Esophagus muscularis mucosa (tissue), 4 donors: ENCODE measurements at regions not wholly inside any gene's neighbourhood (a gene's known extent, or its start where the extent isn't known, plus 50 kb on each side); places are given as distances from the start of the nearest gene placed in this dataset.

ENCODE experiments used
- EP300 ChIP-seq: sonication (generic); formaldehyde crosslinking; IDR thresholded peaks from one replicate; pipeline ENCODE4 v1.6.1; 2017; ENCODE audit warnings: antibody characterized with exemption
- POLR2AphosphoS5 ChIP-seq, 2 donors: sonication (generic); formaldehyde crosslinking; IDR thresholded peaks; one replicate each; pipeline ENCODE4 v1.6.1; 2017; ENCODE audit warnings: antibody characterized with exemption in 2 of 2
- TF ChIP-seq, protein P1 (sequence below), 3 experiments: fragments of 200-600 bp in 2 of 3; fragments of 450-650 bp in 1 of 3; sonication (generic) in 2 of 3; IDR thresholded peaks; one replicate each; pipeline ENCODE4 v1.5.1; 2017 to 2019; ENCODE audit warnings: antibody characterized with exemption in 3 of 3, mild to moderate bottlenecking in 2 of 3, moderate library complexity in 1 of 3

DNA sequence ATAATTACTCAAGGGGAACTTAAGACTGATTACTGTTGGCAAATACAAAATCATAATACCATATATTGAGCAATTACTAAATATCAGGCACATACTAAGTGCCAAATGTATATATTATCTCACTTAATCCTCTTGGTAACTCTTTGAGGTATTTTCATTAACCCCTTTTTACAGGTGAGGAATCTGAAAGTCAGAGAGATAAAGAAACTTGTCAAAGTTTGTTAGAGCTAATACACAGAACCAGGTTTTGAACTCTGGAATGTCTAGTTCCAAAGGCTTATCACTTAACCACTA lies 80.3 kb downstream of the LLPH start:
- TF ChIP-seq, protein P1, sequence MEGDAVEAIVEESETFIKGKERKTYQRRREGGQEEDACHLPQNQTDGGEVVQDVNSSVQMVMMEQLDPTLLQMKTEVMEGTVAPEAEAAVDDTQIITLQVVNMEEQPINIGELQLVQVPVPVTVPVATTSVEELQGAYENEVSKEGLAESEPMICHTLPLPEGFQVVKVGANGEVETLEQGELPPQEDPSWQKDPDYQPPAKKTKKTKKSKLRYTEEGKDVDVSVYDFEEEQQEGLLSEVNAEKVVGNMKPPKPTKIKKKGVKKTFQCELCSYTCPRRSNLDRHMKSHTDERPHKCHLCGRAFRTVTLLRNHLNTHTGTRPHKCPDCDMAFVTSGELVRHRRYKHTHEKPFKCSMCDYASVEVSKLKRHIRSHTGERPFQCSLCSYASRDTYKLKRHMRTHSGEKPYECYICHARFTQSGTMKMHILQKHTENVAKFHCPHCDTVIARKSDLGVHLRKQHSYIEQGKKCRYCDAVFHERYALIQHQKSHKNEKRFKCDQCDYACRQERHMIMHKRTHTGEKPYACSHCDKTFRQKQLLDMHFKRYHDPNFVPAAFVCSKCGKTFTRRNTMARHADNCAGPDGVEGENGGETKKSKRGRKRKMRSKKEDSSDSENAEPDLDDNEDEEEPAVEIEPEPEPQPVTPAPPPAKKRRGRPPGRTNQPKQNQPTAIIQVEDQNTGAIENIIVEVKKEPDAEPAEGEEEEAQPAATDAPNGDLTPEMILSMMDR (IDR thresholded peaks at IDR 0.05), result no peak
- no peak for TF ChIP-seq POLR2AphosphoS5 (IDR thresholded peaks at IDR 0.05)
- no peak for TF ChIP-seq EP300
